HG03469 (cell line): ENCODE measurements at regions not wholly inside any gene's neighbourhood (a gene's known extent, or its start where the extent isn't known, plus 50 kb on each side); places are given as distances from the start of the nearest gene placed in this dataset.
A peak's percentile ranks its signal among the peaks of the same experiment; 100 is the strongest.
"Not testable (repeated sequence)": the region's sequence is repeated elsewhere in the genome, so short reads cannot be mapped to it uniquely, and the experiment has no call there.

Source experiments
- ATAC-seq: cut with Tn5 transposase; IDR thresholded peaks from one replicate; pipeline ENCODE4 v1.9.1; 2021; ENCODE audit warnings: mild to moderate bottlenecking, moderate library complexity, moderate number of reproducible peaks; ENCODE audit not compliant: unreplicated experiment

DNA sequence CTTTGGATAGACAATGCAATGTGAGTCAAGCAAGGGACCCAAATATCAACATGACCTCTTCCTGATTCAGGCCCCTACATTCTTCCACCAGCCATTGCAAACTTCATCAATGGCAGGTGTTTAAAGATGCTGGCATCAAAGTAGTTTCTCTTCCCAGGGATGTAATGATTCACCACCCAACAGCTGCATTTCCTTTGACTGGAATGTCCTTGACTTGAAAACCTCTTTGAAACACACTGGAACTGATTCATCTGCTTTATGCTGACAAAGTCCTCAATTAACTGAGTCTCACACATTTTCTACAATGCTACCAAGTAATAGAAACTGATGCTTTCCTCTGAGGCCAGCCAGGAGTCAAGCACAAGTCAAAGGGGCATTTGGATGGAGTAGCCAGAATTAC is 385.5 kb downstream of the GBE1 start:
- no peak for ATAC-seq

DNA sequence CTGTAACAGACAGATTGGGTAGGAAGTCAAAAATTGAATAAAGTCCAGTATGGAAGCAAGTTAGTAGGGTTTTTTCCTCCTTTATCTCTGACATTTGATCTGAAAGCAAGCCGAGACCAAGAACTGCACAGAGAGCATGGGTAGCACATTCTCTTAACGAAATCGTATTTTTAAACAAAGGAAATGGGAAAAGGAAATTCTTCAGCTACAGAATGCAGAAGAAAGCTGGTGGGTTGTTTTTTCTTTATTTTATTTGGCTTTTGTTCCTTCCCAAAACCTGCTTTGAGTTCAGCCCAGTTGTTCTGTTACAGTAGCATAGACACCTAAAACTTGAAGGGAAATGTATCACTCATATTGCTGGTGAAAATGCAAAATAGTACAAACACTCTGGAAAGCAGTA is 397.0 kb downstream of the GBE1 start:
- no peak for ATAC-seq

DNA sequence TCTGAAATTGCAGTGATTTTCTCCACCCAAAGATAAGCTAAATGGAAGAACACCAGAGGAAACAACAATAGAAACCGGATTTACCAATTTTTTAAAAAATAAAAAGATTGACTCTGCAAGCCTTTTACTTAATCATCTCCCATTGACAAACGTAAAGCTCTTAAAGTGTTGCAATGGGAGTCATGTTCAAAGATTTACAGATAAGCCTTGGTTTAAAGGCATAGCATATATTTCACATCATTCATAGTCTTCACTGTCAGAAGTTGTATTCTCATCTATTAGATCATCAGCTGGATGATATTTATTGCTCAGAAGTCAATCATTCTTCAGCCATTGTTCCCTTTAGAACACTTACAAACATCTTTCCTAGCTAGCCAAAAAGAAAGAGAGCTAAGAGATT is 397.6 kb downstream of the GBE1 start:
- ATAC-seq = no peak

DNA sequence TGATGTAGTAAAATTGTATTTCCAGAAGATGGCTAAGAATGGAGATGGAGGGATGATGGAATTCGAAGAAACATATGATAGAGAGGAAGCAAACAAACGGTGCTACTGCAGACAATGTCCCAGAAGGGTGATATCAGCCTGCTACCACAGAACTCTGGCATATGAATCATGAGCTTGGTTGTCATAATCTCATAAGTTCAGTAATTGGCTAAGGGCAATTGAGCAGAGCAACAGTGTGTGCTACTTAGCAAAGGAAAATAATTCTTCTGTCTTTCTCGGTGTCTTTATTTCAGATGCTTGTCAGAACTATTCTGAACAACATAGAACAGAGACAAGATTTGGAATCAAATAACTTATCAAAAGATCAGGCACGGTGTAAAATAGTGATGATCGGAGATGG is 407.3 kb downstream of the GBE1 start:
- no peak for ATAC-seq

DNA sequence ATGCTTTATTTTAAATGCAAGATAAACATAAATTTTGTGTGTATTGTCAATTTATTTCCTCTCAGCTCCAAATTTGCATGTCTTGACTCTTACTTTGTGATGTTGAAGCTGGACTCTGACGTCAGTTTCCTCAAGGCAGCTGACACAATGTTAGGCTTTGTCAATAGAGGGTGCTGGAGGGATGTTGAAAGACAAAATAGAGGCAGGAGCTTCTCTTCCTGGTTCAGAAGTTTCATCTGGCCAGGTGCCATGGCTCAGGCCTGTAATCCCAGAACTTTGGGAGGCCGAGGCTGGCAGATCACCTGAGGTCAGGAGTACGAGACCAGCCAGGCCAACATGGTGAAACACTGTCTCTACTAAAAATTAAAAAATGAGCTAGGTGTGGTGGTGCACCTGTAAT is 408.6 kb downstream of the GBE1 start:
- ATAC-seq = peak; percentile 68

DNA sequence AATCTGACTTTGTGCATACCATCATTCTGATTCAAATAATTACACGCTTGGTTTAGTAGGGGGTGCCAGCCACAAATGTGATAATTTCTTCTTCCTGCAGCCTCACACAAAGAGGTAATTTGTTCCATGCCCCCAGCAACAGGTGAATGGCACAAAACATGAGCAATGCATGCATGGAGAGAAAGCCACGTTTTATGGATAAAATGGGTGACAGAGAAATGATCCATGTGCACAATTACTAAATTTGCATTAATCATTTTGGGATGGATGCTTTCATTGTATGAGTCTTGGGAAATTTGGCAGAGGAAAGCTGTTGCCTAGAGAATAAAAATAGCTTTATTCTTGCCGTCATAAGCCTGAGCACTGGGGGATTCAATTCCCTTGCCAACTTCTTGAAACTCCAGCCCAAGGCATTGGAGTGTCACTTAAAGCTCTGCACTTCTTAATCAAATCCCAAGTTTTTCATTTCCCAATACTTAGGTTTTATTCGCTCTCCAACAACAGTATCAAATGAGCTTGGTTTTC is 411.6 kb downstream of the GBE1 start:
- ATAC-seq = no peak

DNA sequence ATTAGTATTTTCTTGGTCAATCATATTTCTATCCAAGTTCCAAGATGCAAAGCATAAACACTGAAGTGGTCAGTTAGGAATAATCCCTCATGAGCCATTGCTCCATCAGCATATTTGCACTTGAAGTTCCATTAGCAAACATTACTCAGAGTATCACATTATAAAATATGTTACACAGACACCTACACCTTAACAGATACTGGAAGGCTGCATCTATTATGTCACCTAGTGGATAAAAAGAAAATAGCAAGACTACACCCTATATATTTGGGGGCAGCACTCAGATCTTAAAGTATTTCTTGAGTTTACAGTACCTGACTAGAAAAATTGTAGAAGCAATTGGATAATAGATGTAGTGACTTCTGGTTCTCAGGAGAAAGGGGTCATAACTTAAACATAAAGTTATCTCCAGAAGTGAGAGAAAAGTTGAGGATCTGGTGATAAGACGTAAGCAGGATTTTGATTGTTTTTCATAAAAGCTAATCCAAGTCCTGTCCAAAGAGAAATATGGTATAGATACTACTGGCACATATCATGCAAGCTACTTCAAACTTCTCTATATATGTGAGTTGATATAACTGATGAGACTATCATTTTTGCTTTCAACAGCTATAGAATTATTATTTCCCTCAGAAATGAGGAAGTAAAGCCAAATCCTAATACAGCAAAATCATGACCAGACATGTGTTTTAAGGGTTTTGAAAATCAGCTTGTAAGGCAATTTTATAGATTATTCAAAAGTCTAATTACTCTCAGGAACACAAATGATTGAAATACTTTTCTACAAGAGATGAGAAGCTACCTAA is 422.2 kb downstream of the GBE1 start:
- ATAC-seq = peak; percentile 81

DNA sequence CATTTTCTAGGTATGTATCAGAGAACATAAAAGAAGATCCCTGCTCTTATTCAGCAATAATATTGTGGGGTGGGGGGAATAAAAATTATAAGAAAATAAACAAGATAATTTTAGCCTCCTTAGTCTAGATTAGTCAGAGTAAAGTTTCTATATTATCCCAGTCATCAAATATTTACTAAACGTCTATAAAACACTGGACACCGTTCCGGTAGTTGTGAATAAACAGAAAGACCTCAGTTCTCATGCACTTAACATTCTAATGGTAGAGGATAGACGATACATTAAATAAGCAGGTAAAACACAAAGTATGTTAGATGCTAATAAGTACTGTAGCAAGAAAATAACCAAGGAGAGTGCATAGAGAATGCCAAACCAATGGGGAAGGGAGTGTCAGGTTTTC is 425.0 kb downstream of the GBE1 start:
- ATAC-seq = no peak

DNA sequence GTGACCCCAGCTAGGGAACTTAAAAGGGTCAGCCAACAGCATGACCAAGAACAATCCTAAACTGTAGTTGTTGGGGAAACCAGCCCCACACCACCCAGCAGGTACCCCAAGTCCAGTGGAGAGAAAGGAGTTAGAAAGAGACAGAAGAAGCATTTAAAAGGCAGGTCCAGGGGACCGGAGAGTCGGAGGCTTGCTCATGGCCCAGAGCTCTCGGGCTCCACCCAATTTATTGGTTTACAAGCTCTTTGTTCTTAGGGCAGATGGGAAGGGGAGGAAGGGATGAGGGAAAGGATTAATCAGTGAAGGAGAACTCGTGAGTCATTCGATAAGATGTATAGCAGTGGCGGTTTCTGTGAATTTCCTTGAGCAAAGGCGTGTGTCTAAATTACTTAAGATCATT is 431.6 kb downstream of the GBE1 start:
- not testable (repeated sequence) for ATAC-seq

DNA sequence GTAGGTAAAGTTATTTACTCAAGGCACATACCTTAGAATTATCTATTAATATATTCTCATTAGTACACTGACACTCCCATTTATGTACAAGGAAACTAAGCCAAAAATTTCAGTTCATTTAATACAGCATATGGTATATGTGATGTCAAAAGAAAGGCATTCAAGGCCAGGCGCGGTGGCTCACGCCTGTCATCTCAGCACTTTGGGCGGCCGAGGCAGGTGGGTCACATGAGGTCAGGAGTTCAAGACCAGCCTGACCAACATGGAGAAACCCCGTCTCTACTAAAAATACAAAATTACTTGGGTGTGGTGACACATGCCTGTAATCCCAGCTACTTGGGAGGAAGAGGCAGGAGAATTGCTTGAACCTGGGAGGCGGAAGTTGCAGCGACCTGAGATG is 435.2 kb downstream of the GBE1 start:
- ATAC-seq = no peak

DNA sequence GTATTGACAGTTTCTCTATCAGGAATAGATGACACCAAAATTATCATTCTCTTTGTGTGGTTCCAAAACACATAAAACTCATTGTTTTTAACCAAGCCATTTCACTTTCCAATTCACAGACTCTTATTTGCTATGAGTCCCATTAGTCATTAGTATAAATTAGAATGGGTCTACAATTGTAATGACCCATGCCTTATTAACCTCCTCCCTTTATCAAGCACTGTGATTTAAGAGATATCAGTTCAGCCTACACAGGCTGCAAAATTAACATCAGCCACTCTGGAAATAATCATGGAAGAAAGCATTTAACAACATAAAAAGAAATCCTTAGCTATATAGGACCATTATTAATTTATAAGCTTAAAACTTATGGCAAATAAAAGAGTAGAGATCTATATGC is 440.6 kb downstream of the GBE1 start:
- no peak for ATAC-seq

DNA sequence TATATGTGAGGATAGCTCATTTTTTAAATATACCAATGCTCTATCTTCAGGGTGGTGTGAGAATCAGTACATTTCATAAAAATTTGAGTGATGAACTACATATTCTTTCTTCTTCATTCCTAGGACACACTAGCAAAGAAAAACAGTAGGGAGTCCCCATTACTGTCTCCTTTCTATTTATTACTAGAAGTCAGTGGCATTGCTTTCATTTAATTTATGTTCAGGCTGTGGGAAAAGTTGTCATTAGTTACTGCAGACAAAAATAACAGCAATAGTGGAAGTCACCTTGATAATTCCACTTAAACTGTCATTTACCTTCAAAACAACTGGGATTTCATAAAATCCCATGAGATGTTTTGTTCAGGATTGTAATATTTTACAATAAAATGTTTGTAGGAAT is 446.4 kb downstream of the GBE1 start:
- no peak for ATAC-seq

DNA sequence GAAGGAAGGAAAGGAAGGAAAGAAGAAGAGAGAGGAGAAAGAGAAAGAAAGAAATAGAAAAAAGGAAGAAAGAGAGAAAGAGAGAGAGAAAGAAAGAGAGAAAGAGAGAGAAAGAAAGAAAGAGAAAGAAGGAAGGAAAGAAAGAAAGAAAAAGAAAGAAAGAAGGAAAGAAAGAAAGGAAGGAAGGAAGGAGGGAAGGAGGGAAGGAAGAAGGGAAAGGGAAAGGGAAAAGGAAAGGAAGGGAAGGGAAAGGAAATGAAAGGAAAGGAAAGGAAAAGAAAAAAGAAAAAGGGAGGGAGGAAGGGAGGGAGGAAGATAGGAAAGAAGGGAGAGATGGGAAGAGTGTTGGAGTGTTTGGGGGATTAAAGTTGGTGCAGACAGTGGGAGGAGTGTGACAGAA is 450.1 kb downstream of the GBE1 start:
- ATAC-seq = no peak

DNA sequence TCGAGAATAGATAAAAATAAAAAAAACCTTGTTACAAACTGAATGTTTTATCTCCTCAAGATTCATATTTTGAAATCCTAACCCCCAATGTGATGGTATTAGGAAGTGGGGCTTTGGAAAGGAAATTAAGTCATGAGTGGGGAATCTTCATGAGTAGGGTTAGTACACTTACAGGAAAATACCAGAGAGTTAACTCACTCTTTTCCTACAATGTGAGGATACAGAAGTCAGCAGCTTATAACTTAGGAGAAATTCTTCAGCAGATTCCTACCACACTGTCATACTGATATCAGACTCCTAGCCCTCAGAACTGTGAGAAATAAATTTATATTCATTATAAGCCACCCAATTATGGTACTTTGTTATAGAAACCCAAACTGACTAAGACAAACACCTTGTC is 453.1 kb downstream of the GBE1 start:
- ATAC-seq = no peak

DNA sequence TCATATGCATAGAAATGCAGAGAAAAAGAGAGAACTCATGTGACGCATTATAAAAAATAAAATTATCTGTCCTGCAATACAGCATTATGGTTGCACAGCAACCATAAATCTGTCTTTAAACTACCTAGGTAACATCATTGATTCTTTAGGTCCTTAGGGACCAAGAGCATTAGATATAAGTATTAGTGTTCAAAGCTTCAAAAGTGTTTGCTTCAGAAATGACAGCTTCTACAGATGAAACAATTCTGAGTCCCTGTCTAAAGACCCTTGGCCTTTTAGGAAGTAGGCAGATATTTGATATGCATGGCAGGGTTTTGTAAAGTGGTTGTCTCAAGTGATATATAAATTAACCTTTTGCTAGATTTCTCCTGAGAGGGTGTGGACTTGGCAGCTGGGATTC is 454.2 kb downstream of the GBE1 start:
- ATAC-seq = no peak

DNA sequence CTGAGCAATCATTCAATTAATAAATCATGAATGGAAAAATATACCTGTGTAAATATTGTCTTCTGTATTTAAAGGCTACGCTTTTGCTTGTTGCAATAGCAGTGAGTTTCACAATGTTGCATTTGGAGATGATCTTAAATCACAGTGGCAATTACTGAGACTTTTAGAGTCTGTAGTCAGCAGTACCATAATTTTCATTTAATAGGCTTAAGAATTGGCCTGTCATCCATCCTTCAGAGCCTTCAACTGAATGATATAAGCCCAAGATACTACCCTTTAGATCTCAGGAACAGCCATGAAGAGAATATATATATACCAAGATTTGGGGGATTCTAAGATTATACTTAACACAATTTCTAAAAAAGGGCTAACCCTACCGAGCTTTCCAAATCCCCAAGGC is 458.1 kb downstream of the GBE1 start:
- ATAC-seq = no peak

DNA sequence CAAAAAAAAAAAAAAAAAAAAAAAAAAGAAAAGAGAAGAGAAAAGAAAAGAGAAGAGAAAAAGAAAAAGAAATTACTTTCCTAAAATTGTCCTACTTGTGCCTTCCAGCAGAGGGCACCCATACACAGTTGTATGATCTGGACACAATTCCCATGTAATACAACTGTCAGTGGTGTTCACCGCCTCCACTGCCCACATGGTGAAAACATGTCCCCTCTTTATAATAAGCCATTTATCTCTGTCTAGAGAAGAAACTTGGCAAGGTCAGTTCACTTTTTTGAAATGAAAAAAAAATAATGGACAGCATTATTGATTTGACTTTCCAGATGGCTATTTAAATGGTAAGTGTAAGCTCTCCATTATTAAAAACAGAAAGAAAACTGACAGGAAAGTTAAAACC is 459.4 kb downstream of the GBE1 start:
- ATAC-seq = peak; percentile 87

DNA sequence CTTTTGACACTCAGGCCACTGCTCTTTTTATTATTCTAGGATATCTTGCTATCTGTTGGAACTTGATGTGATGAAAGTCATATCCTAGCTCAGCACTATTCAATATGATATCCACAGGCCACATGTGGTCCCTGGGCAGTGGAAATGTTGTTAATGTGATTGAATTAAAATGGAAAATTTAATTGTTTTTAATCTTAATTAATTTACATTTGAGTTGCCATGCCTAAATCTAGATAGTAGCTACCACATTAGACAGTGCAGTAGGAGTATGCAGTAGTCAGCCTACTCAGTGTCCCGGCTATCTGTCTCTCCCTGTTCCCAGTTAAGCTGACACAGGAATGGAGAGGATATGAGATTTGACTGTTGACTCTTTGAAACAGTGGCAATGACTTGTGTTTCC is 460.2 kb downstream of the GBE1 start:
- no peak for ATAC-seq

DNA sequence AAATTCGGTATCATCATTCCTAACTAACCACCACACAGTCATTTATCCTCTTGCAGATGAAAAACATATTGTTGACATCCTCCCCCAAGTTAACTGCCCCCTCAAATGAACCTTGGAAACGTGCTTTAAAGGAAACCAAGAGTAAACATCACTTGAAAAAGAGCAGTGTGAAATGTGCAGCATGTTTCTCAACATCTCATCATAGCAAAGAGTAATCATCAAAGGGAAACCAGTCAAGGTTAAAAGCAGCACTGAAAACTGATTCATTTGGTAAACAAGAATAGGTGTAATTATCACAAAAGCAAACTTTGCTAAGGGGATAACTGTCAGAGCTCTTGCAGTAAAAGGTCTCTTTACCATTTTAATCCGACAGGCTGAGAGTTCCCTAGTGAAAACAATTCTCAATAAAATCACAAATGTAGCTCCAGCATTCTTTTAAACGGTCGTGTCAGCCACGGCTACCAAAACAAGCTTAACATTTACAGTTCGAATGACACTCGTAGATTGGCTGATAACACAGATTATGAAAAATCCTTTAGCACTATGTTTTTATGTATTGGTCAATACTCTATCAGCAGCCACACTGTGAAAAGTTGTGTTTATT is 461.0 kb downstream of the GBE1 start:
- ATAC-seq = no peak

DNA sequence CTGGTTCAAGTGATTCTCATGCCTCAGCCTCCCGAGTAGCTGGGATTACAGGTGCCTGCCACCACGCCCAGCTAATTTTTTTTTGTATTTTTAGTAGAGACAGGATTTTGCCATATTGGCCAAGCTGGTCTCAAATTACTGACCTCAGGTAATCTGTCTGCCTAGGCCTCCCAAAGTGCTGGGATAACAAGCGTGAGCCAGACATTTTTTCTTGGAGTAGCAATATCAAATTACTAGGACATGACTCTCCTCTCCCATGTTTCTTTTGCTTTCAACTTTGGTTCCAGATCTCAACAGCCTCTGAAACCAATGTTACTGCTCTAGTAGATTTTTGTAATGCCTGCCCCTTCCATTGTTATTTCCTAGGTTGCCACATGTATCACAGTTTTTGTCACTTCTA is 462.0 kb downstream of the GBE1 start:
- ATAC-seq = no peak

DNA sequence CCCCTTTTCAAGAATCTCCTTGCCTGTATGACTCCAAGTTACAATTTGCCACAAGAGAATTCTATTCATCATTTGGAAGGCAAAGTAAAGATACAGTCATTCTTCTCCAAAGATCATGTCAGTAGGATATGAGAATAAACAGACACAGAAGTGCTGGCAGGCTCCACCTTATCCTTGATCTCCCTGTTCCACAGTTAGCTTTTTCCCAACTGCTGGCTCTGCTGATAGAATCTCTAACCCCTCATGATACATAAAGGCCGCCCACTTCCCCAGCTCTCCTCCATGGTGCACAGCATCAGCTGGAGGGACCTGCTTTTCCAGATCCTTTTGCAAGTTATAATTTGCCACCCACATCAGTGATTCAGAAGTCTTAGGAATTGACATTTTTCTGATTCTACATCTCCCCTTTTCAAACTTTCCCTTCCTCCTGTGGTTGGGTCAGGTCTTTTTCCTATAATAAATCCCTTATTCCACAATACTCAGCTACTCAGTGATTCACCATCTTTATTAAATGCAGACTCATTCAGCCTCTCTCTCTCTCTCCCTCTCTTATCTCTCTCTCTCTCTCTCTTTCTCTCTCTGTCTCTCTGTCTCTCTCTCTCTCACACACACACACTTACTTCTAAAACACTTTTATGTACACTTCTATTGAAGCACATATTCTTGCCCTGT is 465.4 kb downstream of the GBE1 start:
- ATAC-seq = no peak

DNA sequence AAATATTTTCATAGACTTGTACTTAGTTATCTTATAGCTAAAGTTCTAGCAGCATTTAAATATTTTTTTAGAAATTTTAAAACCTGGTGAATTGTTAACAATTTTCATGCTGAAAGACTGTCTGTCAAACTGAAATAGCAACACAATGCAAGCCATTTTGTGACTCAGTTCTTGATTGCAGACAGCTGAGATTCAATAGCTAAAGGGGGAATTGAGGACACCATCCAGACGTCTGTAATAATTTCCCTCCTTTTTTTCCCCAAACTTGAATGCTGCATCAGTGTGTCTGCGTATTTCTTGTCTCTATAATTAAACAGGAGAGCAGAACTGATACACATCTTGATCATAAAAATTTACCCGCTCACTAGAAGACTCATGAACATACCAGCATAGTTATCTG is 468.3 kb downstream of the GBE1 start:
- no peak for ATAC-seq
